HG03342 (cell line): ENCODE measurements at regions not wholly inside any gene's neighbourhood (a gene's known extent, or its start where the extent isn't known, plus 50 kb on each side); places are given as distances from the start of the nearest gene placed in this dataset.
"Not testable (repeated sequence)": the region's sequence is repeated elsewhere in the genome, so short reads cannot be mapped to it uniquely, and the experiment has no call there.

Source experiments
- ATAC-seq: cut with Tn5 transposase; IDR thresholded peaks from one replicate; pipeline ENCODE4 v1.9.1; 2021; ENCODE audit warnings: mild to moderate bottlenecking, moderate library complexity; ENCODE audit not compliant: unreplicated experiment

DNA sequence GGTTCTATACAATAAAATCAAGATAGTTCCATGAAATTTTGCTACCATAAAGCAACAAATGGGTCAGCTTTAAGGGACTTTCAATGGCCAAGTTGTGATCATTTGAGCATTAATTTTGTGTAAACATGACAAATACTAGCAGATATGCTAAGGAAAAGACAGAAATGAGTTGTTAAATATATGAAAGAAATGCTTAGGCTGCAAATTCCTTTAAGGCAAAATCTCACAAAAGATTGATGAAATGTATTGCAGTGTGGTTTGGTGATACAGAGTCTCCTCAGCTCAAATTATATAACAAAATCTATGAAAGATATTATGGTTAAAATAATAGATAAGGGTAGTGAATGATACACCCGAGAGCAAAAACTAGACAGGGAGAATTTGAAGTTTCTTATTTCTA is 377.2 kb downstream of the RAP2B start:
- ATAC-seq = no peak

- no peak for ATAC-seq
Observed at GRCh38 chr3:153545471-153545870, 383.4 kb downstream of the RAP2B start.

- ATAC-seq = no peak
Observed at GRCh38 chr3:153547970-153548369, 385.9 kb downstream of the RAP2B start.

DNA sequence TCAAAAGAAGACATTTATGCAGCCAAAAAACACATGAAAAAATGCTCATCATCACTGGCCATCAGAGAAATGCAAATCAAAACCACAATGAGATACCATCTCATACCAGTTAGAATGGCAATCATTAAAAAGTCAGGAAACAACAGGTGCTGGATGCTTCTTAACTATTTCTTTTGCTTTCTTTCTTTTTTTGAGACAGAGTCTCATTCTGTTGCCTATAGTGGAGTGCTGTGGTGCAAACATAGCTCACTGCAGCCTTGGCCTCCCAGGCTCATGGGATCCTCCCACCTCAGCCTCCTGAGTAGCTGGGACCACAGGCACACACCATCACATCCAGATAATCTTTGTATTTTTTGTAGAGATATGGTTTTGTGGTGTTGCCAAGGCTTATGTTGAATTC is 387.7 kb downstream of the RAP2B start:
- ATAC-seq = not testable (repeated sequence)

- no peak for ATAC-seq
Observed at GRCh38 chr3:153551536-153552285, 389.7 kb downstream of the RAP2B start.

- no peak for ATAC-seq
Observed at GRCh38 chr3:153552887-153553604, 391.0 kb downstream of the RAP2B start.

DNA sequence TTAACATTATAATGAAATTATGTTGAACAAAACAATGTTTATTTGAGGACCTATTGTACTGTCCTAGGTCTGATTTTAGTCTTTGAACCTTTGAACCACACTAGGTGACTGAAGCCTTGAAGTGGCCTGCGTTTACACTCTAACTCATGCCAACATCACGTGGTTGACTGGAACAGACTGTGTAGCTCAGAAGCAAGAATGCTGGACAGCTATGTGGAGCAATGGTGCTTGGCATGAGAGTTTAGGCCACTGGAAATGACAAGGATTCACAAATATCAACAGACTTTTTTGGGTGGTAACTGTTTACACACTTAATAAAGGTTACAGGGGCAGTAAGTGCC is 391.5 kb downstream of the RAP2B start:
- no peak for ATAC-seq

DNA sequence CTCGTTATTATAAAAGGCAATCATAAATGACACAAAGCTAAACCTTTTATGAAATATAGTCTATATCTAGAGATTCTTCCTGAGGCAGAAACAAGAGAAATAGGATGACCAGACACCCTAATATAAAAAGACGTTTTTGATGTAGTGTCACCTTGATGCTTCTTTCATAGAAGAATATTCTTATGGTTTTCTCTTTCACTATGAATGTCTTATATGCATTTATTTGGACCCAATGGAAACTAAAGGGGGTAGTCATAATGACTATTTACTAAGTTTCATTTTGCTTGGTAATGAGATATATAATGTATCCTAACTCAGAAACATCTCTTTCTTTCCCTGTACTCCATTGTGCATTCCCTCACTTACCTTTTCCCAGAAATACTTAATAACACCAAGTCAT is 393.9 kb downstream of the RAP2B start:
- ATAC-seq = no peak

GRCh38 chr3:153559366-153559765 is 397.3 kb downstream of the RAP2B start:
- ATAC-seq = not testable (repeated sequence)

DNA sequence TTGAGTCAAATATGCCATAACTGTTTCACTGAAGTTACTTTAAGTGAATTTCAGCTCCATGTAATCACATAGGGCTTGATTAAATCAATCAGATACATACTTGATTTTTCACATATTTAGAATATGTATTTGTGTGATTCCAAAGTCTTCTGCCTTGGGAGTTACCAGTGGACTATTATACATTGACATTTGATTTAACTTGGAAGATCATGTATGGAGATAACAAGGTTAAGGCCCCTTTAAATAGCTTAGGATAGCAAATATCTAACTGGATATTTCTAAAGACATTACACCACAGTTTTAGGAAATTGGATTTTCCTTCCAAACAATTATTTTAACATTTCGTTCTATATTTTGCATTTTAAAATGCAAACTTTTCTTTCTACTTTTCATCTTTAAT is 405.0 kb downstream of the RAP2B start:
- ATAC-seq = no peak

DNA sequence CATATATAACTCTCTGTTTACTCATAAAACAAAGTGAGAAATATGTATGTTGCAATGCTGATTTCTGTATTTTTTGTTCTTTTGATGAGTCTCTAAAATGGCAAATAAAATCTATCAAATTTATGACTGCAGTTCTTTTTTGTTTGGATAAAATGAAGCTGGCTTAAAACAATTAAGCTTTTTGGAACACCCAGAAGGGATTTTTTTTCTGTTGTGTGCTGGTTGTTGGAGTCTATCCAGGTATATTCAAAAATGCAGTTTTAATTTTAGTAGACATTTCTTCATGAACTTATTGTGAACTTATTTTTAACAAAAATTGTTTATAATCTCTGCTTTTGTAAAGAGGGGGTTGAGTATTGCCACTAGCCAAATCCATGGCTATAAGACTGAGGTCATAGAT is 405.5 kb downstream of the RAP2B start:
- no peak for ATAC-seq

GRCh38 chr3:153570481-153570880 is 408.5 kb downstream of the RAP2B start:
- ATAC-seq = not testable (repeated sequence)

DNA sequence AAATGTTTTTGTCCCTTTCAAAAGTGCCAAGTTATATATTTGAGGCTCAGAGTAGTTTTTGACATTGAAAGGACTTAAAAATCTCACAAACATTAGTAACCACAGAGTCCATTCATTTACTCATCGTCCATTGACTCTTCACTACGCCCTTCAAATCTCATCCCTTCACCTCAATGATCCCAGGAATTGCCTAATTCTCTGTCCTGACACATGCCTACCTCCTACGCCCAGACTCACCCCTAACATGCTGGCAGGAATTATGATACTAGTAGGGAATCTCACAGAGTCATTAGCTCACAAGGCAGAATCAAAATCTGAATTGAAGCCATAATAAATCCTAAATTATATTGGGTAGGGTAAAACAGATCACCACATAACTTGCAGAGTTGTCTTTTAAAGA is 410.1 kb downstream of the RAP2B start:
- no peak for ATAC-seq

DNA sequence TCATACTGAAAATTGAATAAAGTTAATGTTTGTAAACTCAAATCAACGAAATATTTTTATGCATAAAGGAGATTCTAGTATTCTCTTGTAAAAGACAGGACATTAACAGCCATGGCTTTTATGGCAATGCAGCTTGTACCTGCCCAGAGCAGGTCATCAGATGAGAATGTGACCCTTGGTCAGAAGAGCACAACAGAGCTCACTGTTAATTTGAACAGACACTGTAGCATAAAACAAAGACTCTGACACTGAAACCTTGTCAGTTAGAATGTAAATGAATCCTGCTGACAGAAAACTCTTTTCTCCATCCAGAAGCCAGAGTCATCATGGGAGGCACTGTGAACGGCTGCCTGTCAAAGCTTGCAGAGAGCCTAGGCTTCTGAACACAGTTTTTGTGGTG is 410.6 kb downstream of the RAP2B start:
- ATAC-seq = no peak

GRCh38 chr3:153573481-153573880 is 411.5 kb downstream of the RAP2B start:
- ATAC-seq = no peak

- ATAC-seq = no peak
Observed at GRCh38 chr3:153574445-153574844, 412.4 kb downstream of the RAP2B start.

- no peak for ATAC-seq
Observed at GRCh38 chr3:153577059-153577736, 415.2 kb downstream of the RAP2B start.

GRCh38 chr3:153578046-153578445 is 416.0 kb downstream of the RAP2B start:
- no peak for ATAC-seq

- no peak for ATAC-seq
Observed at GRCh38 chr3:153590051-153590450, 428.0 kb downstream of the RAP2B start.

DNA sequence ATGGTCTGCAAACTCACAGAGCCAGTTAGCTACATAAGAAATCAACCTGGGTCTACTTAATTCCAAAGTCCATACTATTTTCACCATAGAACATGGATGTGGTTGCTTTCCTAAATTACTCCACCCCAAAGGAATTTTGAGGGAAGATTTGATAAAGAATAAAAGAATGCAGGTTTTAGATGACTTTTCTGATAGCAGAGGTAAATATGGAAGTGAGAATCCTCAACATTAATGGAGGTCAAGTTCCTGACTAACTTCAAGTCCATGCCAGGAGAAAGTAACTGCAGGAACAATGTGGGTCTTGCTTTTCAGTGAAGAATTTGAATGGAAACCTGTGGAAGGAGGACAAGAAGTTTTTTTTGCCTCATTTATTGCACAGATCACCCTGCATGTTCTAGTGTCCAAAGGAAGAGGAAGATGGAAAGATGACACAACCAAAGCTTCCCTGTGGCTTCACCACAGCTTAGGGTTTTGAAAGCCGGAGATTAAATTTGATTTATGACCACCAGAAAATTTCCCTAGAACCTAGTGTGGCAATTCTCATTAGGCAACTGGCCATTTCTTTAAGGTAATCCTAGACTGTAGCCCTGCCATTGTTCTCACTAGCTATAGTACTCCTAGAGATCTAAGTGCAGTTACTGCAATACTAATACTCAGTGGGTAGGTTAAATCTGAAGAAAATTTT is 429.7 kb downstream of the RAP2B start:
- no peak for ATAC-seq

GRCh38 chr3:153595186-153595815 is 433.3 kb downstream of the RAP2B start:
- peak; percentile 71 for ATAC-seq
